Activated CD4-positive, alpha-beta T cell treated with anti-CD3 and anti-CD28 coated beads, Interleukin-10, Interleukin-2, amounts not matched to agents 100 ng/mL and 50 ng/mL, durations not matched to agents 16 hours and 8 hours (primary cell): ENCODE measurements at regions not wholly inside any gene's neighbourhood (a gene's known extent, or its start where the extent isn't known, plus 50 kb on each side); places are given as distances from the start of the nearest gene placed in this dataset.

Experiments used
- DNase-seq: peaks from one replicate; pipeline ENCODE4 v3.0.0-alpha.2; 2020

GRCh38 chr12:24025153-24025798, 75.8 kb upstream of the SOX5 start:
- DNase-seq, result no peak

- DNase-seq, result no peak
Observed at GRCh38 chr12:24023081-24023480, 73.6 kb upstream of the SOX5 start.

- no peak for DNase-seq
Observed at GRCh38 chr12:24021164-24021502, 71.7 kb upstream of the SOX5 start.

- DNase-seq, result no peak
Observed at GRCh38 chr12:24020397-24021163, 71.1 kb upstream of the SOX5 start.

DNA sequence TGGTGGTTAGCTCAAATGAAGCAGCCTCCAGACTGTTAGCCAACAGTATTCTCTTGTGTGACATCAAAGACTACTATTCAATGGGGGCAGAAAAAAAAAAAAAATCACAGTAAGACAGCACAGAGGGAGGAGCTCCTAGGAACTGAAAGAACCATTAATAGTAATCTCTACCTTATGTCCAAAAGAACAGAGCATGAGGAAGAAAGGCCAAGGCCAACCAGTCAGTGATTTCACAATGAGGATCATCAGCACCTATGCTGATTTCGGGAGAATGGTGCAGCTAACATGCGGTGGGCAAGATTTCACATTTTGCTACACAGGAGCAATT, 66.3 kb upstream of the SOX5 start:
- no peak for DNase-seq

DNA sequence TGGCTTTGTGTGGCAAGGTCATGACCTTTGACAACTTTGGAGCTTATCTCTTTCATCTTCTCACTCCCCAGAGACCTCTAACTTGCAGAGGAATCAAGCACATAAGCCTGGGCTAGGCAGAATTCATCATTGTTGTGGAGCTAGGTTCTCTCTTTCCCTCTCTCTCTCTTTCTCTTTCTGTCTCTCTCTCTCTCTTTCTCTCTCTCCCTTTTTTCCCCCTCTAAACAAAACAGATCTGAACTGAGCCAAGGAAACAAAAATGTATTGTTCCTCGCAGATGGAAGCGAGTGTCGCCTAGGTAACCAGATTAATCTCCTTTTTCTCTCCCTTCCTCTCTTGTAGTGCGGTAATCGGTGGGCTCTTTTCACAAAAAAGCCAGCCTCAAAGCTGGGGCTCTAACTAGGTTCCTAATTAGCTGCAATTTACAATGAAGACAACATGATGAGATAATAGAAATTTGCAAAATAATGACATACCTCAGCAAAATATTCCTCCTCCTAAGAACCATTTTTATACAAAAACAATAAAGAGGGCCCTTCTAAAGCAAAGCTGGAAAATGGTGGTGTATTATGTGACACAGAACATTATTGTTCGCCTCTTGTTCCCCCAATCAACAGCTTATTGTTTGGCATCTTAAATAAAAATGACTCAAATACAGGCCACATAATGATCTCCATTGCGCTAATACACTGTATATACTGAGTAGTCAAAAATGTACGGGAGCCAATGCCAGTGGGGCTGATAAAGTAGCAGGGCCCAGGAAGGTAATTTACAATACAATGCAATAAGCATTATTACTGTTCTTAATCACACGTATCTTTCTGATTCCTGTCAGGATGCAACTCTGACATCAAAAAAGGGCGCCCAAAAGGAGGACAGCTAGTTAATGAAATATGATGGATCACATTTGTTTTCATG, 65.7 kb upstream of the SOX5 start:
- no peak for DNase-seq

GRCh38 chr12:24014240-24014639, 64.8 kb upstream of the SOX5 start:
- DNase-seq, result no peak

- no peak for DNase-seq
Observed at GRCh38 chr12:24012528-24012927, 63.1 kb upstream of the SOX5 start.

- no peak for DNase-seq
Observed at GRCh38 chr12:24011927-24012507, 62.5 kb upstream of the SOX5 start.

DNA sequence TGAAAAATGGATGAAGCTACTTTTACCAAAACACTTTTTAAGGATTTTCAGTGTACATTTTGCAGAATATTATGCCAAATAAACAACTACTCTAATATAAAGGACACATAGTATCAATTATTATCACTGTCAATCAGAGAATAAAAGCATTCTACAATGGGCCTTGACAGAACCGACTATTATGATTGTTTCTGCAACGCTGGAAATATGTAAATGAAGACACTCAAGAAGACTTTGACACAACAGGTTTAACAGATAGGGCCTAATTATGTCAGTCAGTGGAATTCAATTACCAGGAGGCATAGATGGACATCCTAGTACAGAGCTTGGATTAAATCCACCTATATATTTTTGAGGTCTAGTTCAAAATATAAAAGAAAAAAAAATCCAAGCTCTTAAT, 58.7 kb upstream of the SOX5 start:
- no peak for DNase-seq
